GM18870 (cell line): ENCODE measurements at regions not wholly inside any gene's neighbourhood (a gene's known extent, or its start where the extent isn't known, plus 50 kb on each side); places are given as distances from the start of the nearest gene placed in this dataset.
"Not testable (repeated sequence)": the region's sequence is repeated elsewhere in the genome, so short reads cannot be mapped to it uniquely, and the experiment has no call there.

ENCODE experiments used
- ATAC-seq: cut with Tn5 transposase; IDR thresholded peaks from one replicate; pipeline ENCODE4 v1.9.1; 2021; ENCODE audit warnings: moderate library complexity; ENCODE audit not compliant: unreplicated experiment

DNA sequence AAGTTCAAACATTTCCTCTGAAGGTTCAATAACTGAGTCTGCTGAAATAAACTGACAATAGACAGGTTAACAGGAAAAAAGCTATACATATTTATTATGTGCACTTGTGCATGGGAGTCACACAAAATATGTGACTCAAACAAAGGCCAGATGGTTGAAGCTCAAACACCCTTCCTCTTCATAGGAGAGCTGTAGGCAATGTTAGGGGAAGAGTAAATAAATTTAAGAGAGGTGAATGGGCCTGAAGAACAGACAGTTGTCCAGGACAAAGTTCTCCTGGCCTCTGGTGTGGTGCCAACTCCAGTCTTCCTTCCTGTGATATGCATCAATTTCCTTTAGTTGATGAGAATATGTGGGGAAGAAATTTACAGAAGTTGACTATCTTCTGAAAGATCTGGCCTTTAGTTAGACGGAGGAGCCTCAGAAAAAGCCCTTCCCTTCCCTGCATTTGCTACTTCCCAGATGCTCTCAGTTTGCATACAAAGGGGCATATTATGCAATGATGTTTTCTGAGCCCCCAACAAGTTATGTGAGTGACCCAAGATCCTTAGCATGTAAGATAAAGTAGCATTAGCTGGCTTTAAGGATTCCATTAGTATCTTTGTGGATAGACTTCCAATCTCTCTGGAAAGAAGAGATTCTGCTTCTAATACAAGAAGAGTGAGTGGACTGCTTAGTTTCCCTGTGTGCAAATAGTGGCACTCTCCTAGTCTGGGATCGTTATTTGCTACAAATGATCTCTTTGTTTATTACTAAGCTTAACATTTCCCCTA is 96.4 kb upstream of the IGSF10 start:
- ATAC-seq = no peak

- no peak for ATAC-seq
These were observed 95.7 kb upstream of the IGSF10 start for GRCh38 chr3:151556596-151556995.

DNA sequence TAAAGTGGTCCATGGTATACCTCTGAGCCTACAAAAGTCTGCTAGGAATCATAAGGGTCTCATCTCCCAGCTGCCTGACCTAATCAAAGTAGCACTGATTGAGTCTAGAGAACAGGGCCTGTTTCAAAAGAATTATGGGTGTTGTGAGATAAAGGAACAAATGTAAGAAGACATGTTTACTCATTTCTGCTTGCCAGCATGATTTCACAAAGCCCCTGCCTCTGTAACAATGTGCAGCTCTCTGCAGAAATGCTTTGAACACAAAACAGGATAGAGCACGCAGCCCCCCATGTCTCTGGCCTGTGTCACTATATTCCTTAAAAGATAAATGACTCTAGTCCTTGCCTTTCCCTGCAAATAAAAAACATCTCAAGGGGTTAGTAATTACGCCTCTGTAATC is 94.7 kb upstream of the IGSF10 start:
- no peak for ATAC-seq

- no peak for ATAC-seq
These were observed 93.0 kb upstream of the IGSF10 start for GRCh38 chr3:151553888-151554287.

DNA sequence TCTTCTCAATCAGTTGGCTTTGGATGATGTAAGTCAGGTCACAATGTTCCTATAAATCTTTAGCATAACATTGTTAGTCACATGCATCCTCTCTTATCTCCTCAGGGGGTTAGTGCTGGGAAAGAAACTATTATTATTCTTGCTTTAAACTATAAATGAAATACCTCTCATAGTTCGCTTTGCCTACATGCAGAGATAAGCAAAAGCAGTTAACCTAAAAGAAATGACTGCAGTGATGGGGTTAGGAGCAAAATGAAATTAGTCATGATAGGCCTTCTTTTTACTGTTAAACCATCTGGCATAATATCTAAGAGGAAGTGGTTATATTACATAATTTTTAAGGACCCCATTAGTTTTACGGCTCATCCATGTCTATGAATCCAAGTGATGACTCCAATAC is 91.7 kb upstream of the IGSF10 start:
- no peak for ATAC-seq

DNA sequence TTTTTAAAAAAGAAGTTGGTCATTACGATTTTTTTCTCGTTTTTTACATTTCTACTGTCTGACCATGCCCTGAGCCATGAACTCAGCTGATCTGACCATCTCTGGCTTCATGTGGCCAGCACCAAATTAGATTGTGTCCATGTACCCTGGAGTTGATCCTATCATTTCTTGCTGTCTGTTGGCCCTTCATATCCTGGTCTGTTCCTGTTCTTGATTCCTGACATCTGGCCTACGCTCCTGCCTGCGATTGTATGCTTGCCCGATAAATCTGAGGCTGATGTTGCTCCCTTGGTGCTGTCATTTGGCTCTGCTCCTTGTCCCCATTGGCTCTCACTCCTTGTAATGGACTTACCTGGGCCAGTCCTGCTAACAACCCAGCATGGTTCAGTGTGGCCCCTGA is 89.8 kb upstream of the IGSF10 start:
- ATAC-seq = no peak

GRCh38 chr3:151550025-151550618 is 89.3 kb upstream of the IGSF10 start:
- ATAC-seq = no peak

GRCh38 chr3:151548195-151548594 is 87.3 kb upstream of the IGSF10 start:
- ATAC-seq = no peak

DNA sequence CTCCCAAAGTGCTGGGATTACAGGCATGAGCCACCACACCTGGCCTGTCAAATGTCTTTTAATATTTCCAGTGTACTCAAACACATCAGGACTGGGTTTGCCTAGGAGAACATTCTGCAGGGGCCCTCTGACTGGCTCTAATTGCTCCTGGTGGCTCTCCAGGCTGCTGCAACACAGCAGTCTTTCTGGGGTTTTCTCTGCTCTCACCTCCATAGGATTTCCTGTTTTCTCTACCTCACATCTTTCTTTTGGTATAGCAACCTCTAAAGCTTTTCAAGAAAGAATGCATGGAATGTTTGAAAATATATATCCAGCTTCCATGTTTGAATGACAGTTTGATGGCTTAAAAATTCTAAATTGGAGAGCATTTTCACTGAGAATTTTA is 83.3 kb upstream of the IGSF10 start:
- ATAC-seq = no peak

GRCh38 chr3:151541178-151541577 is 80.3 kb upstream of the IGSF10 start:
- no peak for ATAC-seq

DNA sequence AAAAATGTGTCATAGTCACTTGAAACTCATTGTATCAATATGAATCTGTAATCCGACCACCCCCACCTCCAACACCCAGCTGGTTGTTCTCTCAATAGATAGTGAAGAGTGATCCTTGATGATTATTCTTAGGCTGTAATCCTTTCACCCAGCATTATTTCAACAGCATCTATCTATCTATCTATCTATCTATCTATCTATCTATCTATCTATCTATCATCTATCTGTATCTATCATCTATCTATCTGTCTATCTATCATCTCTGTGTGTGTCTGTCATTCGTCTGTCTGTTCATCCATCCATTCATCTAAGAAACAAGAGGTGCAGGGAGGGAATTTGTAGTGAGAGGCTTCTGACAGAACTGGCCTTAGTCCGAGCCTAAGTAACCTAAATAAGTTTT is 78.7 kb upstream of the IGSF10 start:
- no peak for ATAC-seq

DNA sequence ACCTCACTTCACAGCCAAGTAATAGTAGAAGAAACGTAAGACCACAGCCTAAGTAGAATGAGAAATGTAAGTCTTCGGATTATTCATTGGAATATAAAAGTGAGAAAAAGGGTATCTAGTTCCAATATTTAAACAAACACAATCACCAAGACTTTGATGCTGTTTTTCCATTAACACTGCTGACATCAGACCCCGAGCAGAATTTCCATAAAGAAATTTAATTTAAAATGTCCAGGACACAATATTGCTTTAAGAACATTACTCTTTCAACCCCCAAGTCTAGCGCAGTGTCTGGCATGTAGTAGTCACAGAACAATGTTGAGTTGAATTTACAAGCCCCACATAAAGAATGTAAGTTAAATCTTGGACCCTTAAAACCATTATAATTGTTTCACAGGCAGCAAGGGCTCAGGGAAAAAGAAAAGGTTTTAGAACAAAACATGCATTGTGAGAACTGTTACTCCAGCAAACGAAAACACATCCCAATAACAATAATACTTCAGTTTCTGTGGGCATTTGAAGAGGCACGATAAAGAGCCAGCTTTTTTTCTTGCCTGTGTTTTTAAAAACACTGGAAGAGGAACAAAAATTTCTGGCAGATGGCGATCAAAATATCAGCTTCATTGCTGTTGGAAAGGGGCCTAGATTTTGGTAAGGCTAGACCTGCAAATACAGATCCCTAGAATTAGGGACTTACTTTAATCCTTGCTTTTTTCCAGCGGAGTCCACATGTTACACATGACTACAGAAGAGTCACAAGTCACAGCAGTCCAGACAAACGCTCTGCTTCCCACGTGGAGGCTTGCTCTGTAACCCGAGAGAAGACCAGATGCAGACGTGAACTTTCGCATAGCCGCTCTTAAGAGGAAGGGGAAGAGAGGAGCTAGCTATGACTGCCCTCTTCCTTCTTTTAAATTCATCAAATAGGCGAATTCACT is 77.9 kb upstream of the IGSF10 start:
- ATAC-seq = no peak

GRCh38 chr3:151537726-151538125 is 76.9 kb upstream of the IGSF10 start:
- ATAC-seq = no peak

GRCh38 chr3:151526757-151527156 is 65.9 kb upstream of the IGSF10 start:
- ATAC-seq = no peak

GRCh38 chr3:151520105-151520504 is 59.2 kb upstream of the IGSF10 start:
- no peak for ATAC-seq

DNA sequence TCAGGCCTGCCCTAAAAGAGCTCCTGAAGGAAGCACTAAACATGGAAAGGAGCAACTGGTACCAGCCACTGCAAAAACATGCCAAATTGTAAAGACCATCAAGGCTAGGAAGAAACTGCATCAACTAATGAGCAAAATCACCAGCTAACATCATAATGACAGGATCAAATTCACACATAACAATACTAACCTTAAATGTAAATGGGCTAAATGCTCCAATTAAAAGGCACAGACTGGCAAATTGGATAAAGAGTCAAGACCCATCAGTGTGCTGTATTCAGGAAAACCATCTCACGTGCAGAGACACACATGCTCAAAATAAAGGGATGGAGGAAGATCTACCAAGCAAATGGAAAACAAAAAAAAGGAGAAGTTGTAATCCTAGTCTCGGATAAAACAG is 50.6 kb upstream of the IGSF10 start:
- ATAC-seq = not testable (repeated sequence)
